RWPE2 (cell line): ENCODE measurements at regions not wholly inside any gene's neighbourhood (a gene's known extent, or its start where the extent isn't known, plus 50 kb on each side); places are given as distances from the start of the nearest gene placed in this dataset.

Experiments
- ATAC-seq: fragments of 200-7000 bp; cut with Tn5 transposase; 3 replicates; pipeline ENCODE4 v1.9.1; 2021; ENCODE audit warnings: low read depth
- DNase-seq: peaks from one replicate; pipeline ENCODE4 v3.0.0-alpha.2; 2020; ENCODE audit warnings: low spot score
- H3K27ac ChIP-seq: fragments of 450-650 bp; 2 replicates; pipeline ENCODE4 v1.5.1; 2017; ENCODE audit warnings: mild to moderate bottlenecking; ENCODE audit not compliant: poor library complexity, severe bottlenecking
- H3K27me3 ChIP-seq: fragments of 250-450 bp; sonication (Bioruptor Pico); 2 replicates; pipeline ENCODE4 v1.5.1; 2021; ENCODE audit warnings: mild to moderate bottlenecking, moderate library complexity; ENCODE audit not compliant: insufficient read depth, poor library complexity, severe bottlenecking
- H3K36me3 ChIP-seq: fragments of 250-450 bp; sonication (Bioruptor Pico); 2 replicates; pipeline ENCODE4 v1.5.1; 2020; ENCODE audit warnings: low read depth, mild to moderate bottlenecking, moderate library complexity
- H3K4me1 ChIP-seq: fragments of 250-450 bp; sonication (Bioruptor Pico); 2 replicates; pipeline ENCODE4 v1.5.1; 2021; ENCODE audit warnings: mild to moderate bottlenecking, moderate library complexity; ENCODE audit not compliant: insufficient read depth, poor library complexity, severe bottlenecking
- H3K4me3 ChIP-seq: fragments of 250-450 bp; sonication (Bioruptor Pico); 2 replicates; pipeline ENCODE4 v1.5.1; 2021; ENCODE audit warnings: mild to moderate bottlenecking, moderate library complexity; ENCODE audit not compliant: severe bottlenecking
- H3K9me3 ChIP-seq: fragments of 250-450 bp; sonication (Bioruptor Pico); 2 replicates; pipeline ENCODE4 v1.5.1; 2021; ENCODE audit warnings: mild to moderate bottlenecking, moderate library complexity; ENCODE audit not compliant: severe bottlenecking
- TF ChIP-seq, protein P1 (sequence below): fragments of 450-650 bp; IDR thresholded peaks from one replicate; pipeline ENCODE4 v1.5.1; 2017; ENCODE audit warnings: mild to moderate bottlenecking, moderate library complexity; ENCODE audit not compliant: poor library complexity, severe bottlenecking

DNA sequence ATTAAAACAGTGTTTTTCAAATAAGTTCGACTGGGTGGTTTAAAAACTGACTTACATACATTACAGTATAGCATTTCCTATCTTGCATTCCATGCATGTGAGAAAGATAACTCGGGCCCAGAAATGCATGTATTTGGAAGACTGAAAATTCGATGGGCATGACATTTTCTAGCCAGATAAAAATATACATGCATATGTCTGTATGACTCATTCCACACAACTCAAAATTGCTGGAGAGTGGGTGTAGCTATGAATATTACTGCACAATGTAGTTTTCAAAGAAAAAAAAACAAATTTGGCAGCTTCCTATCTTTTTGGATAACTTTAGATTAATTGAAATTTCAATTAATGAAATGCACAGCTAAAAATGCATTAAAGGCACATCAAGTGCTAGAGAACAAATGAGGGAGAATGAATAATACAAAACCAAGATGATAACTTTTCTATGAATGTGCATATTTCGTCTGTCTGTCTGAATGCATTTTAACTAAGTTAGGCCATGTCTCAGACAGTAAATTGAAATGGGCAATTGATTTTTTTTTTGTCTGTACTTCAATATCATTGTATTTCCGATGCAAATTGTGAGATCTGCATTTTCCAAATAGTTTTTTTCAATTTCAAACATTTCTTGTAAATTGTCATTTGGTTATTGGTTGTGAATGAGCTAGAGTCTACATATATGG, 54.5 kb upstream of the GABRA2 start:
- H3K9me3 ChIP-seq = no peaks in the 10 kb centered on the region
- H3K4me3 ChIP-seq = no peak overlapping the region
- peaks cover 24% of the 10 kb centered on the region for H3K4me1 ChIP-seq
- H3K27me3 ChIP-seq = no peaks in the 10 kb centered on the region
- TF ChIP-seq, protein P1, sequence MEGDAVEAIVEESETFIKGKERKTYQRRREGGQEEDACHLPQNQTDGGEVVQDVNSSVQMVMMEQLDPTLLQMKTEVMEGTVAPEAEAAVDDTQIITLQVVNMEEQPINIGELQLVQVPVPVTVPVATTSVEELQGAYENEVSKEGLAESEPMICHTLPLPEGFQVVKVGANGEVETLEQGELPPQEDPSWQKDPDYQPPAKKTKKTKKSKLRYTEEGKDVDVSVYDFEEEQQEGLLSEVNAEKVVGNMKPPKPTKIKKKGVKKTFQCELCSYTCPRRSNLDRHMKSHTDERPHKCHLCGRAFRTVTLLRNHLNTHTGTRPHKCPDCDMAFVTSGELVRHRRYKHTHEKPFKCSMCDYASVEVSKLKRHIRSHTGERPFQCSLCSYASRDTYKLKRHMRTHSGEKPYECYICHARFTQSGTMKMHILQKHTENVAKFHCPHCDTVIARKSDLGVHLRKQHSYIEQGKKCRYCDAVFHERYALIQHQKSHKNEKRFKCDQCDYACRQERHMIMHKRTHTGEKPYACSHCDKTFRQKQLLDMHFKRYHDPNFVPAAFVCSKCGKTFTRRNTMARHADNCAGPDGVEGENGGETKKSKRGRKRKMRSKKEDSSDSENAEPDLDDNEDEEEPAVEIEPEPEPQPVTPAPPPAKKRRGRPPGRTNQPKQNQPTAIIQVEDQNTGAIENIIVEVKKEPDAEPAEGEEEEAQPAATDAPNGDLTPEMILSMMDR = no peak
- ATAC-seq (peak; percentile 61; the same call in 2 of the 3 replicates), DNase-seq (no peak)
- no peak overlapping the region for H3K27ac ChIP-seq
- no peaks in the 10 kb centered on the region for H3K36me3 ChIP-seq

GRCh38 chr4:46442963-46443362, 53.0 kb upstream of the GABRA2 start:
- Histone ChIP-seq H3K36me3 (no peaks in the 10 kb centered on the region), H3K4me3 (no peak overlapping the region), H3K27me3 (no peaks in the 10 kb centered on the region), H3K4me1 (peaks cover 24% of the 10 kb centered on the region), H3K9me3 (no peaks in the 10 kb centered on the region), H3K27ac (no peak overlapping the region)
- DNase-seq (no peak), ATAC-seq (peak; percentile 68)
- TF ChIP-seq, protein P1 = no peak

DNA sequence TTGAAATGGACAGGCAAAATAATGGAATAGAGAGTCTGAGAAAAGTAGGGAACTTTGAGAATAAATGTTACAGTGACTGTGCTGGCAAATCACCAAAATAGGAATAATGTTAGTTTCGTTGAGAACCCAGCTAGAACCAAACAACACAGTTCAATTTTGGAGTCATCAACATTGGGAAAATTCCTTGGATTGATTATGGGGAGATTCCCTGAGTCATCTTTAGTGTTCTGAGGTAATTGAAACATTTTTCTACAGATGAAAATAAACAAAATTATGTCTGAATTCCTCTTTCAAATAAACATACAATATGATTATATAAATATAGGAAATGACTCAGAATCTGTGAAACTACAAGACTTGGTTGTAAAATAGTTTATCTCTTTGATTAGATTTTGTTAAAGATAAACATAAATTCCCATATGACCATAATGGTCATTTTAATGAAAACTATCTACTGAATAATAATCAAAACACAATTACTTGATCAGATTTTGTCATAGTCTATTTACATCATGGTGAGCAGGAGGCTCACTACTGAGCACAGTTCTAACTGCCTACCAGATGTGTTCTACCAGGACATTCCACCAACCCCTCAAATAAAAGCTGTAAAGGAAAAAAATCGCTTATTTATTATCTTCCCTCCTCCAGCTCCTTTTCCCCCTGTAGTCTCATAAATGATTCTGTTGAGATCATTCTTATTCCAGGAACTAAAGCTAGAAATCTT, 51.4 kb upstream of the GABRA2 start:
- TF ChIP-seq, protein P1 = no peak
- Histone ChIP-seq H3K36me3 (no peaks in the 10 kb centered on the region), H3K9me3 (no peaks in the 10 kb centered on the region), H3K4me1 (peaks cover 20% of the 10 kb centered on the region), H3K27me3 (no peaks in the 10 kb centered on the region), H3K27ac (peak overlapping the region; percentile 6), H3K4me3 (no peak overlapping the region)
- no peak for DNase-seq
- no peak for ATAC-seq
